ENCODE measurements at regions not wholly inside any gene's neighbourhood (a gene's known extent, or its start where the extent isn't known, plus 50 kb on each side); places are given as distances from the start of the nearest gene placed in this dataset.

- TF ChIP-seq POLR2A (IDR thresholded peaks at IDR 0.05) (no peak), EP300 (IDR thresholded peaks at IDR 0.05) (no peak), CTCF (IDR thresholded peaks at IDR 0.05) (no peak)
Measured at GRCh38 chr10:57638411-57638810, 629.3 kb downstream of the IPMK start.

All from tibial nerve (tissue), 4 donors.